ENCODE measurements at regions not wholly inside any gene's neighbourhood (a gene's known extent, or its start where the extent isn't known, plus 50 kb on each side); places are given as distances from the start of the nearest gene placed in this dataset.
"Not testable (repeated sequence)": the region's sequence is repeated elsewhere in the genome, so short reads cannot be mapped to it uniquely, and the experiment has no call there.

- no peak for TF ChIP-seq CTCF (IDR thresholded peaks at IDR 0.05; ENCODE audit: borderline replicate concordance, extremely low read depth, insufficient read depth)
- H3K36me3 ChIP-seq (ENCODE audit: control insufficient read depth in 2 of 3, insufficient read depth in 3 of 3, low read length in 3 of 3), result no peaks in the 10 kb centered on the region
- intact Hi-C loops (cut with DNase I), result no loop called here
- no peaks in the 10 kb centered on the region for H3K9me3 ChIP-seq (ENCODE audit: control insufficient read depth in 2 of 3, insufficient read depth in 1 of 3, low read length in 3 of 3)
- FAIRE-seq (no peak), DNase-seq (no peak)
- H3K27ac ChIP-seq (ENCODE audit: low read depth in 2 of 2, low read length in 2 of 2), result no peak overlapping the region
- H3K9ac ChIP-seq (ENCODE audit: low read length in 3 of 3), result no peak overlapping the region
- no peaks in the 10 kb centered on the region for H3K4me1 ChIP-seq (ENCODE audit: control insufficient read depth in 2 of 3, insufficient read depth in 2 of 3, low read depth in 1 of 3, low read length in 3 of 3)
- H3K4me3 ChIP-seq (ENCODE audit: low read length in 3 of 3), result no peak overlapping the region
- H3K27me3 ChIP-seq (ENCODE audit: control insufficient read depth, insufficient read depth, low read length), result no peaks in the 10 kb centered on the region
Measured at GRCh38 chr5:143521846-143522400, 118.4 kb upstream of the NR3C1 start.

DNA sequence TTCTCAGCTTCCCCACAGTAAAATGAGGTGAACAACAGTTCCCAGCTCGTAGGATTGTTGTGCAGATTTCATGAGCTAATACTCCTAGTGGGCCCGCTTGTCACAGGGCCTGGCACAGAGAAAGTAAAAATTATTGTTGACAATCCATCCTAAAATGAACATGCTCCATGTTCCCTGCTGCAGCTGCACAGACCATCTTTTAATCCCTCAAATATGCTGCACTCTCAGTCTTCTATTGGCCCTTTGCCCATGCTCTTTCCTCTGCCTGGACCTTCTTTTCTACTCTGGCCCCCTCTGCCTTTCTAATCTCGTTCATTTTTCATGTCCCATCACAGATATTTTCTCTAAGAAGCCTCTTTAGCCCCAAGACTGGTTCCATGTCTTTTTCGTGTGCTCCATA, 117.7 kb upstream of the NR3C1 start:
- Histone ChIP-seq H3K36me3 (ENCODE audit: control insufficient read depth in 2 of 3, insufficient read depth in 3 of 3, low read length in 3 of 3) (no peaks in the 10 kb centered on the region), H3K9me3 (ENCODE audit: control insufficient read depth in 2 of 3, insufficient read depth in 1 of 3, low read length in 3 of 3) (no peaks in the 10 kb centered on the region), H3K27ac (ENCODE audit: low read depth in 2 of 2, low read length in 2 of 2) (no peak overlapping the region), H3K9ac (ENCODE audit: low read length in 3 of 3) (no peak overlapping the region), H3K4me1 (ENCODE audit: control insufficient read depth in 2 of 3, insufficient read depth in 2 of 3, low read depth in 1 of 3, low read length in 3 of 3) (no peaks in the 10 kb centered on the region), H3K27me3 (ENCODE audit: control insufficient read depth, insufficient read depth, low read length) (no peaks in the 10 kb centered on the region), H3K4me3 (ENCODE audit: low read length in 3 of 3) (no peak overlapping the region)
- no peak for FAIRE-seq
- TF ChIP-seq CTCF (IDR thresholded peaks at IDR 0.05; ENCODE audit: borderline replicate concordance, extremely low read depth, insufficient read depth), result no peak
- intact Hi-C loops (cut with DNase I), result no loop called here
- no peak for DNase-seq

- FAIRE-seq; H3K27me3 ChIP-seq (ENCODE audit: control insufficient read depth, insufficient read depth, low read length); H3K27ac ChIP-seq (ENCODE audit: low read depth in 2 of 2, low read length in 2 of 2); H3K9me3 ChIP-seq (ENCODE audit: control insufficient read depth in 2 of 3, insufficient read depth in 1 of 3, low read length in 3 of 3); DNase-seq; H3K4me1 ChIP-seq (ENCODE audit: control insufficient read depth in 2 of 3, insufficient read depth in 2 of 3, low read depth in 1 of 3, low read length in 3 of 3); intact Hi-C loops (cut with DNase I); H3K9ac ChIP-seq (ENCODE audit: low read length in 3 of 3); H3K4me3 ChIP-seq (ENCODE audit: low read length in 3 of 3); H3K36me3 ChIP-seq (ENCODE audit: control insufficient read depth in 2 of 3, insufficient read depth in 3 of 3, low read length in 3 of 3): not testable (repeated sequence)
Measured at GRCh38 chr5:143519215-143519614, 115.7 kb upstream of the NR3C1 start.

- intact Hi-C loops (cut with DNase I); H3K27me3 ChIP-seq (ENCODE audit: control insufficient read depth, insufficient read depth, low read length); H3K4me1 ChIP-seq (ENCODE audit: control insufficient read depth in 2 of 3, insufficient read depth in 2 of 3, low read depth in 1 of 3, low read length in 3 of 3); FAIRE-seq; DNase-seq; H3K9ac ChIP-seq (ENCODE audit: low read length in 3 of 3); H3K9me3 ChIP-seq (ENCODE audit: control insufficient read depth in 2 of 3, insufficient read depth in 1 of 3, low read length in 3 of 3); H3K36me3 ChIP-seq (ENCODE audit: control insufficient read depth in 2 of 3, insufficient read depth in 3 of 3, low read length in 3 of 3); H3K27ac ChIP-seq (ENCODE audit: low read depth in 2 of 2, low read length in 2 of 2); H3K4me3 ChIP-seq (ENCODE audit: low read length in 3 of 3): not testable (repeated sequence)
Measured at GRCh38 chr5:143517824-143518223, 114.3 kb upstream of the NR3C1 start.

- Histone ChIP-seq H3K36me3 (ENCODE audit: control insufficient read depth in 2 of 3, insufficient read depth in 3 of 3, low read length in 3 of 3) (no peaks in the 10 kb centered on the region), H3K4me1 (ENCODE audit: control insufficient read depth in 2 of 3, insufficient read depth in 2 of 3, low read depth in 1 of 3, low read length in 3 of 3) (no peaks in the 10 kb centered on the region), H3K4me3 (ENCODE audit: low read length in 3 of 3) (no peak overlapping the region), H3K9me3 (ENCODE audit: control insufficient read depth in 2 of 3, insufficient read depth in 1 of 3, low read length in 3 of 3) (no peaks in the 10 kb centered on the region), H3K9ac (ENCODE audit: low read length in 3 of 3) (no peak overlapping the region), H3K27ac (ENCODE audit: low read depth in 2 of 2, low read length in 2 of 2) (no peak overlapping the region), H3K27me3 (ENCODE audit: control insufficient read depth, insufficient read depth, low read length) (no peaks in the 10 kb centered on the region)
- no peak for TF ChIP-seq CTCF (IDR thresholded peaks at IDR 0.05; ENCODE audit: borderline replicate concordance, extremely low read depth, insufficient read depth)
- intact Hi-C loops (cut with DNase I), result no loop called here
- no peak for DNase-seq
- no peak for FAIRE-seq
Measured at GRCh38 chr5:143516249-143516648, 112.8 kb upstream of the NR3C1 start.

All from kidney (tissue), 13 donors.